Ureter (tissue), 1 donor: ENCODE measurements at regions not wholly inside any gene's neighbourhood (a gene's known extent, or its start where the extent isn't known, plus 50 kb on each side); places are given as distances from the start of the nearest gene placed in this dataset.

Experiments
- DNase-seq: peaks from one replicate; pipeline ENCODE4 v3.0.0-alpha.2; 2020; ENCODE audit warnings: low spot score
- donor health status: DM: yes; HTN: yes; CAD: no.

- DNase-seq = no peak
Observed at GRCh38 chr18:8944871-8945245, 157.6 kb upstream of the NDUFV2 start.

GRCh38 chr18:8945514-8945913, 157.0 kb upstream of the NDUFV2 start:
- no peak for DNase-seq

GRCh38 chr18:8946066-8946838, 156.2 kb upstream of the NDUFV2 start:
- no peak for DNase-seq

GRCh38 chr18:8947566-8947965, 154.9 kb upstream of the NDUFV2 start:
- DNase-seq = no peak

GRCh38 chr18:8948011-8948410, 154.5 kb upstream of the NDUFV2 start:
- DNase-seq = no peak

GRCh38 chr18:8948471-8949149, 153.9 kb upstream of the NDUFV2 start:
- DNase-seq = no peak

GRCh38 chr18:8949206-8949605, 153.3 kb upstream of the NDUFV2 start:
- DNase-seq = no peak

GRCh38 chr18:8951491-8951890, 151.0 kb upstream of the NDUFV2 start:
- no peak for DNase-seq

- DNase-seq = no peak
Observed at GRCh38 chr18:8952174-8952573, 150.3 kb upstream of the NDUFV2 start.

GRCh38 chr18:8952769-8953760, 149.4 kb upstream of the NDUFV2 start:
- DNase-seq = no peak

GRCh38 chr18:8957731-8958130, 144.8 kb upstream of the NDUFV2 start:
- DNase-seq = no peak

- DNase-seq = no peak
Observed at GRCh38 chr18:8958660-8959059, 143.8 kb upstream of the NDUFV2 start.

- no peak for DNase-seq
Observed at GRCh38 chr18:8959551-8960135, 142.9 kb upstream of the NDUFV2 start.

- DNase-seq = no peak
Observed at GRCh38 chr18:8960740-8961657, 141.5 kb upstream of the NDUFV2 start.

- DNase-seq = no peak
Observed at GRCh38 chr18:8962192-8962779, 140.2 kb upstream of the NDUFV2 start.

GRCh38 chr18:8962855-8963635, 139.5 kb upstream of the NDUFV2 start:
- DNase-seq = no peak

GRCh38 chr18:8963876-8964275, 138.6 kb upstream of the NDUFV2 start:
- DNase-seq = no peak

- DNase-seq = no peak
Observed at GRCh38 chr18:8965398-8965797, 137.1 kb upstream of the NDUFV2 start.

- DNase-seq = no peak
Observed at GRCh38 chr18:8966821-8967220, 135.7 kb upstream of the NDUFV2 start.

GRCh38 chr18:8967573-8967972, 134.9 kb upstream of the NDUFV2 start:
- DNase-seq = no peak
